Memory B cell (primary cell): ENCODE measurements at regions not wholly inside any gene's neighbourhood (a gene's known extent, or its start where the extent isn't known, plus 50 kb on each side); places are given as distances from the start of the nearest gene placed in this dataset.

ENCODE experiments used
- ATAC-seq: fragments of 150-1000 bp; cut with Tn5 transposase; 2 replicates; pipeline ENCODE4 v1.10.0; 2021; ENCODE audit warnings: low read depth, mild to moderate bottlenecking, moderate library complexity
- DNase-seq, 2 donors: peaks; one replicate each; pipeline ENCODE4 v3.0.0; 2022; ENCODE audit warnings: low spot score in 2 of 2
- H3K27ac Mint-ChIP-seq: one replicate; pipeline ENCODE4 v1.8.0; 2022; ENCODE audit warnings: mild to moderate bottlenecking, moderate library complexity, mixed read lengths
- H3K27me3 Mint-ChIP-seq: one replicate; pipeline ENCODE4 v1.8.0; 2022; ENCODE audit warnings: mixed read lengths
- H3K36me3 Mint-ChIP-seq: one replicate; pipeline ENCODE4 v1.8.0; 2022; ENCODE audit warnings: mild to moderate bottlenecking, mixed read lengths
- H3K4me1 Mint-ChIP-seq: one replicate; pipeline ENCODE4 v1.8.0; 2022; ENCODE audit warnings: mixed read lengths
- H3K4me3 Mint-ChIP-seq: one replicate; pipeline ENCODE4 v1.8.0; 2022; ENCODE audit warnings: mild to moderate bottlenecking, moderate library complexity, mixed read lengths
- H3K9me3 Mint-ChIP-seq: one replicate; pipeline ENCODE4 v1.8.0; 2022; ENCODE audit warnings: mixed read lengths

DNA sequence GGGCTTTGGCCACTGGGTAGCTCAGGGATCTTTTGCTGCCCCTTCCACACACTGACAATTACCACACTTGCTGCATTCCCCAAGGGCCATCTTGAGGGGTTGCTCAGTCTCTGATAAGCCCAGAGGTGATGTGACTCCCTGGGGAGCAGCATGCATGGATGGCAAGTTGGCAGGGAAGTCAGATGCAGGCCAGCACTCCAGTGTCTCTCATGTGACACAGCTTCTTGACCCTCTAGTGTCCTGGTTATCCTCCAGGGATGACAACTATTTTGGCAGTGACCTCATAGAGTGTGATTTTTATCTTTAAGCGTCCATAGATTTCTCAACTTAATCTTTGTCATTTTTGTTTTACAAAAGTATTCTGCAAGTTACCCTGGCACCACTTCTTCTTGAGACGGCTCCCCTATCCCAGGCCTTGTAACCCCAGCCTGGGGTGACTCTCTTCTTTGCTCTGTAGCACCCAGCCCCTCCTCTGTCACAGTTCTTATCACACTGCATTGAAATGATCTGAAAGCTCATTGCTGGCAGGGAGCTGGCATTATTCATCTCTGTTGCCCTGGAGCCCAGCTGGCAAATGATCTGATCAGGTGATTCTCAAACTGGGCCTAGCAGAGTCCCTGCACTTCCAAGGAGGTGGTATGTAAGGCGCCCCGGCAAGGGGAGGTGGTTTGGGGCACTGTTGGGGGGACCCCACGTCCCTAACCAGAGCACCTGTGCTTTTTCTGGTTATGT, 72.6 kb downstream of the TENT5C start:
- ATAC-seq (no peak), DNase-seq (no peak)
- Mint-ChIP-seq H3K27ac (no peak overlapping the region), H3K27me3 (peaks cover 2% of the 10 kb centered on the region), H3K36me3 (no peaks in the 10 kb centered on the region), H3K4me3 (no peak overlapping the region), H3K9me3 (no peaks in the 10 kb centered on the region), H3K4me1 (peaks cover 8% of the 10 kb centered on the region)

GRCh38 chr1:117679299-117679698, 73.5 kb downstream of the TENT5C start:
- H3K4me1 Mint-ChIP-seq = peaks cover 8% of the 10 kb centered on the region
- ATAC-seq = no peak
- no peak overlapping the region for H3K4me3 Mint-ChIP-seq
- no peaks in the 10 kb centered on the region for H3K36me3 Mint-ChIP-seq
- DNase-seq = no peak
- peaks cover 2% of the 10 kb centered on the region for H3K27me3 Mint-ChIP-seq
- H3K27ac Mint-ChIP-seq = no peak overlapping the region
- H3K9me3 Mint-ChIP-seq = no peaks in the 10 kb centered on the region

- Mint-ChIP-seq H3K4me3 (no peak overlapping the region), H3K4me1 (peaks cover 6% of the 10 kb centered on the region), H3K9me3 (no peaks in the 10 kb centered on the region), H3K36me3 (no peaks in the 10 kb centered on the region), H3K27me3 (peaks cover 2% of the 10 kb centered on the region), H3K27ac (no peak overlapping the region)
- no peak for DNase-seq
- ATAC-seq = no peak
Observed at GRCh38 chr1:117679868-117680267, 74.0 kb downstream of the TENT5C start.

DNA sequence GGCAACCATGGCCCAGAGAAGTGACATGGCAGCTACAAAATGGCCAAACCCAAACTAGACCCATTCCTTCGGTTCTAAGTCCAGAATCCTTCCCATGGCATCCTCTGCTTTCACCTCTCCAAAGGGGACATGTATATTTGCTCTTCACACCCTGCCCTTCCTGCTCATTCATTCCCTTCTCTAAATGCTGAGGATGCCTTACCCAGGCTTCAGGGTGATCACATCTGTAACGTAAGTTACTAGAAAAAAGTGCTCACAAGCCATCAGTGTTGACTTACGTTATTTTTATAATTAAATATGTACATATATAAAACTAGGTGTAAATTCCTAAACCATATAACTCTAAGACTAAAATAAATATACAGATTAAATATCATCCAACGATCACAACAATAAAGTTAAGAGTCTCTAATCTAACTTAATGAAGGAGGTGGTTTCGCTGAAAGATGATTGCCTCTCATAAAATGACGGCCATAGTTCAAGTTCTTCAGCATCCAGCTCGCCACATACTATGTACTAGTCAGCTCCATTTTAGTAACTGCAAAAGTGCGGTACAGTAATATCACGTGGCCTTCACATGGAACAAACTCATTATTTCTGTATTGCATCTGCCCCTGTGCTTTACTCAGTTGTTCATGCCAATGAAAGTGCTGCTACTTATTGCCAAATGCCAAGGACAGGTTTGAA, 74.6 kb downstream of the TENT5C start:
- no peaks in the 10 kb centered on the region for H3K9me3 Mint-ChIP-seq
- H3K27me3 Mint-ChIP-seq = peaks cover 2% of the 10 kb centered on the region
- H3K4me3 Mint-ChIP-seq = no peak overlapping the region
- H3K27ac Mint-ChIP-seq = no peak overlapping the region
- no peaks in the 10 kb centered on the region for H3K36me3 Mint-ChIP-seq
- ATAC-seq (no peak), DNase-seq (no peak)
- H3K4me1 Mint-ChIP-seq = peaks cover 6% of the 10 kb centered on the region

DNA sequence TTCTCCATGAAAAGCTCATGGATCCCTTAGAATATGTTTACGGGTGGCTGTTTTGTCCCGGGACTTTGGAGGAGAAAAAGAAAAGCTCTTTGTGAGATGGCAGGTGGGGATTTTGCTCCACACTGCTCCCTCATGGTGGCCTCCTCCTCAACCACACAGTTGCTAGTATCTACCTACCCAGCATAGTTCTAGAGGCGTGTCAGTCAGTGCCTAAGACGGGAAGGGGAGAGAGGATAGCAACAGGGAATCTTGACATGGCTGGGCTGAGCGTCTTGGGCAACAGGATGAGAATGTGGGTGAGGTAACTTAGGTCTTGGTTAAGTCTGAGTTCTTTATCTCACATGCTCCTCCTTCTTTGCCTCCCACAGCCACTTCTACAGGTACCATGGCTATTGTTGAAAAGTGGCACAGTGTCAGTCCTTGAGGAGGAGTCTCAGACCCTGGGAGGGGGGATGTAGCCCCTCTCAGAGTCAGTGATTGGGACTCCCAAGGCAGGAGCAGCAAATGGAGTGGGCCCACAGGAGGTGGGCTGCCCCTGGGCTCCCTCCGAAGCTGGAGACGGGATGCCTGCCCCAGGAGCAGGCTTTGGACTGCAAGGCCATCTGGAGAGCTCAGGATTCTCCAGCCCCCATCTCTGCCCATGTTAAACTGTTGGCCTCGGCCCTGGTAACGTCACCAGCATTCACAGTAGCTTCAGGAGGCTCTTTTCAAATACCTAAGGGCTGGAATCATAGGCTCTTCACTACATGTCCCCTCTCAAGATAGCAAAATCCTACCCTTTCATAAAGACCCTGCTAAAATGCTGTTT, 75.4 kb downstream of the TENT5C start:
- Mint-ChIP-seq H3K27ac (no peak overlapping the region), H3K9me3 (no peaks in the 10 kb centered on the region), H3K27me3 (peaks cover 2% of the 10 kb centered on the region), H3K4me1 (peaks cover 6% of the 10 kb centered on the region), H3K4me3 (no peak overlapping the region), H3K36me3 (no peaks in the 10 kb centered on the region)
- ATAC-seq (no peak), DNase-seq (no peak)

GRCh38 chr1:117681901-117682250, 76.0 kb downstream of the TENT5C start:
- DNase-seq (no peak), ATAC-seq (no peak)
- Mint-ChIP-seq H3K27ac (no peak overlapping the region), H3K36me3 (no peaks in the 10 kb centered on the region), H3K9me3 (no peaks in the 10 kb centered on the region), H3K4me1 (peaks cover 6% of the 10 kb centered on the region), H3K4me3 (no peak overlapping the region), H3K27me3 (peaks cover 2% of the 10 kb centered on the region)

GRCh38 chr1:117682372-117682771, 76.5 kb downstream of the TENT5C start:
- no peak overlapping the region for H3K4me3 Mint-ChIP-seq
- DNase-seq (no peak), ATAC-seq (no peak)
- no peaks in the 10 kb centered on the region for H3K36me3 Mint-ChIP-seq
- H3K9me3 Mint-ChIP-seq = no peaks in the 10 kb centered on the region
- H3K27me3 Mint-ChIP-seq = peaks cover 2% of the 10 kb centered on the region
- no peak overlapping the region for H3K27ac Mint-ChIP-seq
- peaks cover 6% of the 10 kb centered on the region for H3K4me1 Mint-ChIP-seq

DNA sequence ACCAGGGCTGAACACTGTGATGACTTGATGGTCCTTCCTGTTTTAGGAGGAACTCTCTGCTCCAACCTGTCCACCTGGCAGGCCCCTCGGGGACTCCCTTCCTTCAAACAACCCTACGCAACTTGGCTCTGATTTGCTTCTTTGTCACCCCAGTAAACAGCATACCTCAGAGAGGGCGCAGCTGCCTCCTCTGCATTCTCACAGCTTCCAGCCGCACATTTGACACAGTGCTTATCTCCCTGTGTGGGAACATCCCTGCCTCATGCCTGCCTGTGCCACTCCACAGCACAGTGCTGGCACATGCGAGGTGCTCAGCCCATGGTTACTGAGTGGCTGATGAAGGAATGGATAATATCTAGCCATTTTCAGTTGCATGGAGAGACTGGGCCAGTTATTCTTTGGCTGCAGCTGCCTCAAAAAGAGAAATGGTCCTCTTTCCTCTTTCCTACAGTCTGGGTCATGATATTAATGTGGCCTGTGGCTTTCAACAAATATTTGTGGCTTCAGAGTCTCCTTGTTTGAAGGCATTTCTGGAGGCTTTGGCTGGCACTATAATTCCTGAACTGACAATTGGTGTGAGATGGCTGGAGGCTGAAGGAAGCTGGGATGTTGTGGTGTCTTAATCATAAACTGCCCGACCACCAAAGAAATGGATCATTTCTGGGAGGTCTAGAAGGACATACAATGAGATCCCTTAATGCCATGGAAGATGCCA, 77.9 kb downstream of the TENT5C start:
- Mint-ChIP-seq H3K4me1 (peaks cover 3% of the 10 kb centered on the region), H3K9me3 (no peaks in the 10 kb centered on the region), H3K27me3 (peaks cover 2% of the 10 kb centered on the region), H3K36me3 (no peaks in the 10 kb centered on the region), H3K27ac (no peak overlapping the region), H3K4me3 (no peak overlapping the region)
- DNase-seq (no peak), ATAC-seq (no peak)

- Mint-ChIP-seq H3K27me3 (peaks cover 4% of the 10 kb centered on the region), H3K36me3 (no peaks in the 10 kb centered on the region), H3K4me3 (no peak overlapping the region), H3K27ac (no peak overlapping the region), H3K9me3 (no peaks in the 10 kb centered on the region), H3K4me1 (peaks cover 8% of the 10 kb centered on the region)
- no peak for DNase-seq
- no peak for ATAC-seq
Observed at GRCh38 chr1:117685936-117686806, 80.3 kb downstream of the TENT5C start.

DNA sequence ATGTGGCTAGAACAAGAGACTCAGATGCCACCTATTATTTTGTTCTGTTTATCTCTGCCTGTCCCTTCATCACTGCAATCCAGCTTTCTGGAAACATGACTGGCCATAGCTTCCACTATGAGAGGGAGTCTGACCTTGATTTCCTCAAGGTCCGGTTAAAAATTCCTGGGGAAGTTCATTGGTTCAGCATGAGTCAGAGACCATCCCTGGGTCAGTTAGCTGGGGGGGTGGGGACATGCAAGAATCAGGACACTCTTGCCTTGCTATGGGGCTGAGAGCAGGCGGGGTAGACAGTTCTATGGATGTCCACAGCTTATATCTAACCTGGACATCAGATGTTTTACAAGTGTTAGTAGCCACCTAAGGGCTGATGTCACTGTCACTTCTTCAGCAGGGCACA, 81.1 kb downstream of the TENT5C start:
- no peak for DNase-seq
- peaks cover 4% of the 10 kb centered on the region for H3K27me3 Mint-ChIP-seq

GRCh38 chr1:117689997-117690625, 84.3 kb downstream of the TENT5C start:
- no peaks in the 10 kb centered on the region for H3K36me3 Mint-ChIP-seq
- ATAC-seq (no peak), DNase-seq (no peak)
- peaks cover 9% of the 10 kb centered on the region for H3K4me1 Mint-ChIP-seq
- H3K27me3 Mint-ChIP-seq = peaks cover 4% of the 10 kb centered on the region
- H3K9me3 Mint-ChIP-seq = peaks cover 3% of the 10 kb centered on the region
- no peak overlapping the region for H3K27ac Mint-ChIP-seq
- no peak overlapping the region for H3K4me3 Mint-ChIP-seq

More for the DNA sequence above, 81.1 kb downstream of the TENT5C start:
- no peak overlapping the region for H3K4me3 Mint-ChIP-seq
- H3K27ac Mint-ChIP-seq = no peak overlapping the region
- no peak for ATAC-seq
- no peaks in the 10 kb centered on the region for H3K9me3 Mint-ChIP-seq
- H3K36me3 Mint-ChIP-seq = no peaks in the 10 kb centered on the region
- H3K4me1 Mint-ChIP-seq = peaks cover 8% of the 10 kb centered on the region

DNA sequence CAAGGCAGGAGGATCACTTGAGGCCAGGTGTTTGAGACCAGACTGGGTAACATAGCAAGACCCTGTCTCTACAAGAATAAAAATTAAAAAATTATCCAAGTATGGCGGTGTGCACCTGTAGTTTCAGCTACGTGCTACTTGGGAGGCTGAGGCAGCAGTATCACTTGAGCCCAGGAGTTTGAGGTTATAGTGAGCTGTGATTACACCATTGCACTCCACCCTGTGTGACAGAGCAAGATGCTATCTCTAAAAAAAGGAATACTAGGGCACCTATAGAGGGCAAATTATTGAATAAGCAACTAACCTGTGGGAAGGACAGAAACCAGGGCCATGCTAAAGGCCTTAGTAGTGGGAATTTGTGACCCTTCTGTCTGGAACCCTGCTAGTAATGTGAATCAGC, 86.1 kb downstream of the TENT5C start:
- peaks cover 9% of the 10 kb centered on the region for H3K4me1 Mint-ChIP-seq
- no peak for DNase-seq
- no peak for ATAC-seq
- no peak overlapping the region for H3K27ac Mint-ChIP-seq
- H3K4me3 Mint-ChIP-seq = no peak overlapping the region
- H3K36me3 Mint-ChIP-seq = no peaks in the 10 kb centered on the region
- peaks cover 3% of the 10 kb centered on the region for H3K9me3 Mint-ChIP-seq
- H3K27me3 Mint-ChIP-seq = peaks cover 6% of the 10 kb centered on the region

- Mint-ChIP-seq H3K4me3 (no peak overlapping the region), H3K4me1 (peaks cover 7% of the 10 kb centered on the region), H3K9me3 (peaks cover 3% of the 10 kb centered on the region), H3K36me3 (no peaks in the 10 kb centered on the region), H3K27ac (no peak overlapping the region), H3K27me3 (peaks cover 6% of the 10 kb centered on the region)
- ATAC-seq (no peak), DNase-seq (no peak)
Observed at GRCh38 chr1:117694543-117694942, 88.7 kb downstream of the TENT5C start.
